ENCODE measurements at regions not wholly inside any gene's neighbourhood (a gene's known extent, or its start where the extent isn't known, plus 50 kb on each side); places are given as distances from the start of the nearest gene placed in this dataset.
"Not testable (repeated sequence)": the region's sequence is repeated elsewhere in the genome, so short reads cannot be mapped to it uniquely, and the experiment has no call there.

DNA sequence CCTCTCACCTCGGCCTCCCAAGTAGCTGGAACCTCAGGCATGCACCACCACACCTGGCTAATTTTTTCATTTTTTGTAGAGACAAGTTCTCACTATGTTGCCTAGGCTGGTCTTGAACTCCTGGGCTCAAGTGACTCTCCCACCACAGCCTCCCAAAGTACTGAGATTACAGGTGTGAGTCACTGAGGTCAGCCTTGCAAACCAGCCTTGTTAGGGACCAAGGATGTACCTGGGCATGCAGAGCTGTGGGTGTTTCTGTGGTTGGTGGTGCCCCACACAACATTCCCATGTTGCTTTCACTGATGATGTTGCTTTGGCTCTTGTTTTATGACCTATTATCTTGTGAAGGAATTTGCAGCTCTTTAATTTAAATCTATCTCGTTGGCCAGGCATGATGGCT, 54.8 kb downstream of the OTUD1 start:
- ATAC-seq (replicated peaks; ENCODE audit: extremely low read depth, poor library complexity, severe bottlenecking): no peak
- no peaks in the 10 kb centered on the region for H3K36me3 Mint-ChIP-seq (ENCODE audit: insufficient read depth)
- no peak for DNase-seq (ENCODE audit: low spot score in 2 of 2)
- no peak overlapping the region for H3K4me3 Mint-ChIP-seq
- peaks cover 58% of the 10 kb centered on the region for H3K27me3 Mint-ChIP-seq
- no peaks in the 10 kb centered on the region for H3K4me1 Mint-ChIP-seq
- no peak overlapping the region for H3K27ac Mint-ChIP-seq (ENCODE audit: low read depth)
- H3K9me3 Mint-ChIP-seq: no peaks in the 10 kb centered on the region

DNA sequence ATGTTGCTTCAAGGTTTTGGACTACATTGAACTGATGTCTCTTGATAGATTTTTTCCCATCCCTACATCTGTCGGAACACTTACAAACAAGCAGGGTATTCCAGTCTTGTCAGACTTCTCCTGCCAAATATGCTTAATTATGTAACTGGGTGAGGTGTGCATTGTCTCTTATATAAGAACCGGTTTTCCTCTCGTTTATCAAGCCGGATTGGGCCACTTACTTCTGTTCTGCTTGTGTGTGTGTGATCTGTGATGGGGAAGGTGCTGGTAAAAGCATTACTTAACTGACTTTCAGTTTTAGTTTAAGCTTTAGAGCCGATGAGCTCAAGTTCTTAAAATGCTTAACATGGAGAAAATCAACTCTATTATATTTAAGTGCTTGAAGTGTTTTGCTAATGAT, 57.9 kb downstream of the OTUD1 start:
- H3K36me3 Mint-ChIP-seq (ENCODE audit: insufficient read depth): no peaks in the 10 kb centered on the region
- ATAC-seq (replicated peaks; ENCODE audit: extremely low read depth, poor library complexity, severe bottlenecking) (no peak), DNase-seq (ENCODE audit: low spot score in 2 of 2) (no peak)
- H3K4me1 Mint-ChIP-seq: no peaks in the 10 kb centered on the region
- H3K4me3 Mint-ChIP-seq: no peak overlapping the region
- no peak overlapping the region for H3K27ac Mint-ChIP-seq (ENCODE audit: low read depth)
- no peaks in the 10 kb centered on the region for H3K9me3 Mint-ChIP-seq
- peaks cover 29% of the 10 kb centered on the region for H3K27me3 Mint-ChIP-seq

DNA sequence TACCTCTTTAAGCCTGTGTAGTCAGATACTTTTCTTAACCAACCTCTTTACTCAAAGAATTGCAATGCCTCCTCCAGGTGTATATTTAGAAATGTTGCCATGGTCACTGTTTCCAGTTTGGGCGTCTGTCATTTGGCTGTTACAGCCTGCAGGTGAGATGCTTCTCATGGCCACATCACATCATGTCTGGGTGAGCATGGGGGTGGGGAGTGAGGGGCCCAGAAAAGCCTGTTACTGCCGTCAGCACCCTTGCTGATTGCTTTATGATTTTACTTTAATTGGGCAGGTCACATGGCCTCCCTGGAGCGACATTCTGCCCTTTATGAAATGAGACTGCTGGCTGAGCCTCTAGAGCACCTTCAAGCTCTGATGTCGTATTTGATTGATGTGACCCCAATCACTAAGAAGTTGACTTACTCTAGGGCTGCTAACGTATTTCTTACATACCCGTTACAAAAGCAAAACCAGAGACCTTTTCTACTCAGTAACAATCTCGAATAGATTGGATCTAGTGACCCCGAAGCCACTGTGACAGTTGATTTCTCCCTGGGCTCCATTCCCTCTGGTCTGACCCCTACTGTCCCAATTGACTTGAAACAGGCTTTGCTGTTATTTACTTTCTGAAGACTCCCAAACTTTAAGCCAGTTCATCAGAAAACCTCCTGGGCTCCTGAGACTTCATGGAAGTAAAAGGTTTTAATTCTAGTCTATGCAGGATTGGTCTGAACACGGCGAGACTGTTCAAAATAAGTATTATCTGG, 60.7 kb downstream of the OTUD1 start:
- DNase-seq (ENCODE audit: low spot score in 2 of 2): no peak
- no peak for ATAC-seq (replicated peaks; ENCODE audit: extremely low read depth, poor library complexity, severe bottlenecking)

DNA sequence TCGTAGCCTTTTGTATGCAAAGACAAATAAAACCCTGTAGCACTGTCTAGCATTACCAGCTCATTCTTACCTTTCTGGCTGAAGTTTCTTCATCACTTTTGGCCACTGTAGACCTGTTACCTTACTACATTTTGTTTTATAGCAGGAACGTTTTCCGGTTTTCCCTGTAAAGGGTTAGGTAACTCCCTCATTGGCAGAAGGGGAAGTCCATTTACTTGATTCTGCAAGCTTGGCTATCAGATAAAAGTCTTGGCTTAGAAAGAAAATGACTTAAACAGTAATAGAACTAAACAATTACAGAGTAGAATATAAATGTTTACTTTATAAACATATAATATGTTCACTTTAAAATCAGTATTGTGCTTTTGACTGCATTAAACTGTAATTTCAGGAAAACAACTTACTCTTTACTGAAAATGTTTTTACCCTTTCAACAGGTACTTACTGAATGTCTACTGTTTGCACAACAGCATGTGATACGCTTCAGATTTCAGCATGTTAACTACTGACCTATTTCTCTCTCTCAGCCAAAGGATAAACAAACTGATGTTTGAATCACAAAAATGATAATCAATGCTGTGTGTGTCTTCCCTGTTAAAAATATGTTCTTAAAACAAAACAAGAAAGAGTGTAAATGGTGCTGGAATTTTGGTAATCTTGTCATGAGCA, 67.1 kb downstream of the OTUD1 start:
- no peak for ATAC-seq (replicated peaks; ENCODE audit: extremely low read depth, poor library complexity, severe bottlenecking)
- DNase-seq (ENCODE audit: low spot score in 2 of 2): no peak
- Mint-ChIP-seq H3K27ac (ENCODE audit: low read depth) (no peak overlapping the region), H3K4me3 (no peak overlapping the region), H3K9me3 (no peaks in the 10 kb centered on the region), H3K4me1 (no peaks in the 10 kb centered on the region), H3K27me3 (peaks cover 11% of the 10 kb centered on the region), H3K36me3 (ENCODE audit: insufficient read depth) (no peaks in the 10 kb centered on the region)

More for the DNA sequence above, 60.7 kb downstream of the OTUD1 start:
- Mint-ChIP-seq H3K9me3 (no peaks in the 10 kb centered on the region), H3K36me3 (ENCODE audit: insufficient read depth) (no peaks in the 10 kb centered on the region), H3K27me3 (peaks cover 23% of the 10 kb centered on the region), H3K27ac (ENCODE audit: low read depth) (no peak overlapping the region), H3K4me3 (no peak overlapping the region), H3K4me1 (no peaks in the 10 kb centered on the region)

DNA sequence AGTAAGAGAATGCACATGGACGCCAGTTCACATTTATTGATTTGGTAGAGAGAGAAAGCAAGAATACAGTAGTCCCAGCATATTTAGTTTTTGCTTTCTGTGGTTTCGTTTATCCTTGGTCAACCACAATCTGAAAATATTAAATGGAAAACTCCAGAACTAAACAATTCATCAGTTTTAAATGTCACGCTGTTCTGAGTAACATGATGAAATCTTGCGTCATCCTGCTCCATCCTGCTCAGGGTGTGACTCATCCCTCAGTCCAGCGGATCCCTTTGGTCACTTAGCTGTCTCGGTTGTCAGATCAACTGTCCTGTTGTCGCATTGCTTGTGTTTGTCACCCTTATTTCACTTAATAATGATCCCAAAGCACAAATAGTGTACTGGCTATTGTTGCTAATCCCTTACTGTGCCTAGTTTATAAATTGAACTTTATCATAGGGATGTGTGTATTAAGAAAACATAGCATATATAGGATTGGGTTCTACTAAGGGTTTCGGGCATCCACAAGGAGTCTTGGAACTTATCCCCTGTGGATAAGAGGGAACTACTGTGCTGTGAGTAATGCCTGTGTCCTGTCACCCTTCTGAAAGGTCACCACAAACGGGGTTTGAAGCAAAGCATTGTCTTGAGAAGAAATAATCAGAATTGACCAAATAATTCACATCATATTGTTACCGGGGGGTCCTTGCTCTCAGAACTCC, 73.6 kb downstream of the OTUD1 start:
- Mint-ChIP-seq H3K36me3 (ENCODE audit: insufficient read depth) (no peaks in the 10 kb centered on the region), H3K9me3 (no peaks in the 10 kb centered on the region), H3K27ac (ENCODE audit: low read depth) (no peak overlapping the region), H3K27me3 (peaks cover 47% of the 10 kb centered on the region), H3K4me3 (no peak overlapping the region), H3K4me1 (no peaks in the 10 kb centered on the region)
- no peak for DNase-seq (ENCODE audit: low spot score in 2 of 2)
- ATAC-seq (replicated peaks; ENCODE audit: extremely low read depth, poor library complexity, severe bottlenecking): no peak

DNA sequence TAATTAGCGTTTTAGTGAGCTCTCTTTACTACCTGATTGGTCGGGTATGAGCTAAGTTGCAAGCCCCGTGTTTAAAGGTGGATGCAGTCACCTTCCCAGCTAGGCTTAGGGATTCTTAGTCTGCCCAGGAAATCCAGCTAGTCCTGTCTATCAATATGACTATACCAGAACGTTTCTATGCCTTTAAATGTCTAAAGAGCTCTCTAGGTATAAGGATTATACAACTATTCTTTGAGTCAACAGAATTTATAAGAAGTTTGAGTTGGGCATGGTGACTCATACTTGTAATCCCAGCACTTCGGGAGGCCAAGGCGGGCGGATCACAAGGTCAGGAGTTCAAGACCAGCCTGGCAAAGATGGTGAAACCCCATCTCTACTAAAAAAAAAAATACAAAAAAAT, 74.7 kb downstream of the OTUD1 start:
- not testable (repeated sequence) for H3K9me3 Mint-ChIP-seq; DNase-seq (ENCODE audit: low spot score in 2 of 2); H3K36me3 Mint-ChIP-seq (ENCODE audit: insufficient read depth); ATAC-seq (replicated peaks; ENCODE audit: extremely low read depth, poor library complexity, severe bottlenecking); H3K27ac Mint-ChIP-seq (ENCODE audit: low read depth); H3K4me3 Mint-ChIP-seq; H3K4me1 Mint-ChIP-seq
- peaks cover 55% of the 10 kb centered on the region for H3K27me3 Mint-ChIP-seq

DNA sequence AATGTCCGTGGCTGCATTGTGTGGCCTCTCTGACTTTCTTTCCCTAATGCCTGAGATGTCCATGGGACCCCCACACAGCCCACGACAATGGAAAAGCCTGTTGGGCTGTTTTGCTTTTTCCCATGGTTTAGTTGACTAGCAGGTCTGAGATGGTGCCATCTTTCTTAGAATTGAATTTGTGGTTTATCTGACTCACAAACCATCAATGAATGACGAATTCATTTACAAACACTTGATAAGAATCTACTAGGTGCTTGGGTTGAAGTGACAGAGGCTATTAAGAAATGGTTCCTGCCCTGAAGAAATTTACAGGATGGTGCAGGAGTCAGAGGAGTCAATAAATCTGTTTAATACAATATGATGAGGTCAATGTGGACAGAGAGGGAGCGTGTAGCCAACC, 75.4 kb downstream of the OTUD1 start:
- ATAC-seq (replicated peaks; ENCODE audit: extremely low read depth, poor library complexity, severe bottlenecking) (no peak), DNase-seq (ENCODE audit: low spot score in 2 of 2) (no peak)
- peaks cover 62% of the 10 kb centered on the region for H3K27me3 Mint-ChIP-seq
- no peak overlapping the region for H3K4me3 Mint-ChIP-seq
- no peaks in the 10 kb centered on the region for H3K4me1 Mint-ChIP-seq
- no peaks in the 10 kb centered on the region for H3K9me3 Mint-ChIP-seq
- H3K36me3 Mint-ChIP-seq (ENCODE audit: insufficient read depth): no peaks in the 10 kb centered on the region
- no peak overlapping the region for H3K27ac Mint-ChIP-seq (ENCODE audit: low read depth)

DNA sequence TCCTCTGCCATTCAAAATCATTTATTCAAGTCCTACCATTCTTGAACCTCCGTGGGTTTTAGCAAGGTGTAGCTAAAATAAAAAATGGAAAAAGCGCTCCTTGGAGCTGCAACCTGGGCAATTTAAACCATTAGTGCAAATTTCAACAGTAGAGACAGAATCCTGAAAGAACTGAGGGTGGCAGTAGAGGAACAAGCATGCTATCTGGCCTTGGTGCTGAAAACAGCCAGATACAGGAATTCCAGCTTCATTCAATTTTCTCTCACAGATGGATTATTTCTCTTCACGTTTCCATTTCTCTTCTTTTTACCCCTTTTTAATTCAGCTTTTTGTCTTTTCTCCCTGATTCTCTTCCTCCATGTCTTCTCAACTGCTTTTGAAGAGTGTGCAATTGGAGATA, 77.7 kb downstream of the OTUD1 start:
- no peaks in the 10 kb centered on the region for H3K9me3 Mint-ChIP-seq
- no peak for DNase-seq (ENCODE audit: low spot score in 2 of 2)
- H3K36me3 Mint-ChIP-seq (ENCODE audit: insufficient read depth): peaks cover 3% of the 10 kb centered on the region
- no peak overlapping the region for H3K4me3 Mint-ChIP-seq
- H3K4me1 Mint-ChIP-seq: no peaks in the 10 kb centered on the region
- H3K27me3 Mint-ChIP-seq: peaks cover 83% of the 10 kb centered on the region
- H3K27ac Mint-ChIP-seq (ENCODE audit: low read depth): no peak overlapping the region
- ATAC-seq (replicated peaks; ENCODE audit: extremely low read depth, poor library complexity, severe bottlenecking): no peak

DNA sequence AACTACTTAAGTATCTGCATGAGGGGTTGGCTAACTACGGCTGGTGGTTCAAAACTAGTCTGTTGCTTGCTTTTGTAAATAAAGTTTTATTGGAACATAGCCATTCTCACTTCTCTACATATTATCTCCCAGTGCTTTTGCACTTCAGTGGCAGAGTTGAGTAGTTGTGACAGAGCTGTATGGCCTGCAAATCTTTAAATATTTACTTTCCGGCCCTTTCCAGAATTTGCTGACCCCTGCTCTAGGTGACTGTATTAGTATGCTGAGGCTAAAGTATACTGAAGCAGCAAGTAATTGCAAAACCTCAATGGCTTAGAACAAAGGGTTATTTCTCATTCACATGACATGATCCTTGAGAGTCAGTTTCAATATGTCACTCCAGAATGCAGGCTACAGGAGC, 78.3 kb downstream of the OTUD1 start:
- no peaks in the 10 kb centered on the region for H3K4me1 Mint-ChIP-seq
- ATAC-seq (replicated peaks; ENCODE audit: extremely low read depth, poor library complexity, severe bottlenecking): no peak
- H3K36me3 Mint-ChIP-seq (ENCODE audit: insufficient read depth): peaks cover 3% of the 10 kb centered on the region
- DNase-seq (ENCODE audit: low spot score in 2 of 2): no peak
- H3K9me3 Mint-ChIP-seq: no peaks in the 10 kb centered on the region
- H3K4me3 Mint-ChIP-seq: no peak overlapping the region
- H3K27me3 Mint-ChIP-seq: peaks cover 83% of the 10 kb centered on the region
- no peak overlapping the region for H3K27ac Mint-ChIP-seq (ENCODE audit: low read depth)

DNA sequence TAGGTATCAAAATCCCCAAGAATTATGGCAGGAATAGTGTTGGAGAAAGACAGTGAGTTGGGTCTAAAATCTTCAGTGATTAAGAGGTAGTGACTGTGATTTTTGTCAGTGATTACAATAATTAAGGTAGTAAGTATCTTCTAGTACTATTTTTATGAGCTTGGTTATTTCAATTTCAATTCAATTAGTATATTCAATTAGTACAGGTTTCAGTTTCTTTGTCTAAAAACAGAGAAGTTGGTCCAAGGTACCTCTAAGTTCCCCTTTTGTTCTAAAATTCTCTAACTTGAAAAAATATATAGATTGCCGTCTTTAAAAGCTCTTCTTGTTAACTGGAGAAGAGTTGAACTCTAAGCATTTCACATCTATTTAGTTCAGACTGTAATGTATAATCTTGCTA, 82.9 kb downstream of the OTUD1 start:
- no peak for ATAC-seq (replicated peaks; ENCODE audit: extremely low read depth, poor library complexity, severe bottlenecking)
- Mint-ChIP-seq H3K27me3 (peaks cover 63% of the 10 kb centered on the region), H3K9me3 (no peaks in the 10 kb centered on the region), H3K36me3 (ENCODE audit: insufficient read depth) (peaks cover 3% of the 10 kb centered on the region), H3K4me3 (no peak overlapping the region), H3K4me1 (no peaks in the 10 kb centered on the region), H3K27ac (ENCODE audit: low read depth) (no peak overlapping the region)
- no peak for DNase-seq (ENCODE audit: low spot score in 2 of 2)

DNA sequence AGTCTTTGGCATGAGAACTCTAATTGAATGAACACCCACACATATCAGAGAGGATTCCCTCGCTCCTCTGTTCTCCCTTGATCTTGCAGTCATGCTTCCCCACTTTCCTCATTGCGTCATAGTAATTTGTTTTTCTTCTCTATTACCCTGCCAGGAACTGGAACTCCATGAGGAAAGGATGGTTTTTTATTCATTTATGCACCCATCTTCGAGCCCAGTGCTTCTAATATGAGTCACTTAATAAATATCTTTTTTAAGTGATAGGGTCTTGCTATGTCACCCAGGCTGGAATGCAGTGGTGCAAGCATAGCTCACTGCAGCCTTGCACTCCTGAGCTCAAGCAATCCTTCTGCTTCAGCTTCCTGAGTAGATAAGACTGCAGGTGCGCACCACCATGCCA, 83.5 kb downstream of the OTUD1 start:
- Mint-ChIP-seq H3K9me3 (no peaks in the 10 kb centered on the region), H3K4me3 (no peak overlapping the region), H3K27me3 (peaks cover 58% of the 10 kb centered on the region), H3K36me3 (ENCODE audit: insufficient read depth) (peaks cover 3% of the 10 kb centered on the region), H3K4me1 (no peaks in the 10 kb centered on the region), H3K27ac (ENCODE audit: low read depth) (no peak overlapping the region)
- DNase-seq (ENCODE audit: low spot score in 2 of 2) (no peak), ATAC-seq (replicated peaks; ENCODE audit: extremely low read depth, poor library complexity, severe bottlenecking) (no peak)

DNA sequence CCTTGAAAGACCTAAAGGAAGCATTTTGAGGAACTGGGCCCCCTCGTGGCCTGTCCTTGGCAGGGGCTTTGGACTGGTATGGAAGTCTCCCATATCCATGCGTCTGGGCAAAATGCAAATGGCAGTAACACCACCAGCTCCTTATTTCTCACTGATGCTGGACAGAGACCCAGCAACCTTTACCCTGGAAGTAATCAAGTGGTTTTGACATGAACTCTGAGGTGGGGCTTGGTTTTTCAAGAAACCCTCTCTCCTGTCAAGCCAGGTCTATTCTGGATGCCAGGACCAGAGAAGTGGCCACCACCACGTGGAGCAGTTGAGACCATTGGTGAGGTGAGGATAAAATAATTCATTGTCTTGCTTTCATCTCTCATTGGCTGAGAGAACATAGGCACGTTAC, 84.4 kb downstream of the OTUD1 start:
- H3K4me3 Mint-ChIP-seq: no peak overlapping the region
- no peak for ATAC-seq (replicated peaks; ENCODE audit: extremely low read depth, poor library complexity, severe bottlenecking)
- no peaks in the 10 kb centered on the region for H3K4me1 Mint-ChIP-seq
- H3K36me3 Mint-ChIP-seq (ENCODE audit: insufficient read depth): peaks cover 3% of the 10 kb centered on the region
- peaks cover 61% of the 10 kb centered on the region for H3K27me3 Mint-ChIP-seq
- H3K27ac Mint-ChIP-seq (ENCODE audit: low read depth): no peak overlapping the region
- H3K9me3 Mint-ChIP-seq: no peaks in the 10 kb centered on the region
- DNase-seq (ENCODE audit: low spot score in 2 of 2): no peak

DNA sequence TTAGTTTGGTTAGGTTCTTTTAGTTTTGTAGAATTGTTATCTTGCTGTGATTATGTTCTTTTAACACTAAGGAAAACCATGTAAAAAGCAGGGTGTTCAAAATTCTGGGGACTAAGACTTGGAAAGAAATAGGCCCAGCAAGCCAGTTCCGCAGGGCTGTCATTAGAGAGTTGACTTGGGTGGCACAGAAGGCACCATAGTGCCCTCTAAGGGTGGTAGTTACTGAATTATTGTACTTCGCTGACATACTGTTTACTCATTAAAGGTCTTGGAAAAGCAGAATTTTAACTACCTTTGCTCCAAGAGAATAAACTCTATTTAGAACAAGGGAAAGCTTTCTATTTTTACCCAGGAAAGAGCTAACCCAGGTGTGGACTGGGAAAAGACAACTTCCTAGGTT, 86.5 kb downstream of the OTUD1 start:
- no peak for DNase-seq (ENCODE audit: low spot score in 2 of 2)
- Mint-ChIP-seq H3K4me1 (no peaks in the 10 kb centered on the region), H3K36me3 (ENCODE audit: insufficient read depth) (peaks cover 3% of the 10 kb centered on the region), H3K4me3 (no peak overlapping the region), H3K9me3 (no peaks in the 10 kb centered on the region), H3K27ac (ENCODE audit: low read depth) (no peak overlapping the region), H3K27me3 (peaks cover 42% of the 10 kb centered on the region)
- no peak for ATAC-seq (replicated peaks; ENCODE audit: extremely low read depth, poor library complexity, severe bottlenecking)
